DOHH2 (cell line): ENCODE measurements at regions not wholly inside any gene's neighbourhood (a gene's known extent, or its start where the extent isn't known, plus 50 kb on each side); places are given as distances from the start of the nearest gene placed in this dataset.

Experiments
- CTCF ChIP-seq: fragments of 200-600 bp; sonication (generic); IDR thresholded peaks from one replicate; pipeline ENCODE4 v1.5.1; 2014; ENCODE audit warnings: antibody characterized with exemption, mild to moderate bottlenecking, low read depth, low read length; ENCODE audit not compliant: poor library complexity, severe bottlenecking
- EZH2phosphoT487 ChIP-seq: fragments of 200-600 bp; sonication (generic); IDR thresholded peaks from 2 replicates; pipeline ENCODE4 v1.6.1; 2017; ENCODE audit warnings: borderline replicate concordance, mild to moderate bottlenecking, antibody characterized with exemption, low read length, moderate library complexity, mixed read lengths

DNA sequence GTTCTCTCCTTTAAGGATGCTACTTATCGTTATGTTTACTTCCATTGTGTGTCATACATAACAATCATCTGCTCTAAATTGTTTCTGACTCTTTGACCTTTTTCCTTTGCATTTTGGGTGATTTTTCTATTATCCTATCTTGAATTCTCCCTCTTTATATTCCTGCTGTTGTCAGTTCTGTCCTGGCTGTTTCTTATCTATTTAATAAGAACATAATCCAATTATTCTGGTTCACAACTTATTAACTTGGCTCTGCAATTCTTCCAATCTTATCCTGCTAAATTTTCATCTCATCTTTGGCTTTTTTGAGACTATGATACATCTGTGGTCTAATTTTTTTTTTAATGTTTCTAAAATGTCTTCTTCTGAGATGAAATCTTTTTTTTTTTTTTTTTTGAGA lies 54.7 kb upstream of the TOX2 start:
- TF ChIP-seq CTCF (no peak), EZH2phosphoT487 (no peak)
